ENCODE measurements at regions not wholly inside any gene's neighbourhood (a gene's known extent, or its start where the extent isn't known, plus 50 kb on each side); places are given as distances from the start of the nearest gene placed in this dataset.

DNA sequence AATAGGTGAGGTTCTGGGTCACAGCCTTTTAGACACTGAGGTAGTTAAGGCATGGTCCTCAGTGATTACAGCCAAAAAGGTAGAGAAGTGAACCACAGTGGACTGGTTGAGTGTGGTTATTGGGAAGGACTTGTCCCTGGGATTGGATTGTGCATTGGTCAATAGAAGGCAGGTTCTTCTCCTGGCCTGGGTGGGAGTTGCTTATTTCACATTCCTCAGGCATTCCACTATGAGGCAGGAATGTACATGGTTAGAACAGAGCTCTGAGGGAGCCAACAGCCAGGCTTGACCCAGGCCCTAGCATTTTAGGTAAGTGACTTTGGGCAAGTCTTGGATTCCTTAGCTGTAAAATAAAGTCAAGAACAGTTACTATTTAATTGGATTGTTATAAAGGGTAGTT lies 97.9 kb upstream of the MARK1 start:
- TF ChIP-seq GATA3 (IDR thresholded peaks at IDR 0.05; ENCODE audit: low read depth, low read length) (no peak), GATA2 (IDR thresholded peaks at IDR 0.05; ENCODE audit: low read depth, low read length) (no peak)

DNA sequence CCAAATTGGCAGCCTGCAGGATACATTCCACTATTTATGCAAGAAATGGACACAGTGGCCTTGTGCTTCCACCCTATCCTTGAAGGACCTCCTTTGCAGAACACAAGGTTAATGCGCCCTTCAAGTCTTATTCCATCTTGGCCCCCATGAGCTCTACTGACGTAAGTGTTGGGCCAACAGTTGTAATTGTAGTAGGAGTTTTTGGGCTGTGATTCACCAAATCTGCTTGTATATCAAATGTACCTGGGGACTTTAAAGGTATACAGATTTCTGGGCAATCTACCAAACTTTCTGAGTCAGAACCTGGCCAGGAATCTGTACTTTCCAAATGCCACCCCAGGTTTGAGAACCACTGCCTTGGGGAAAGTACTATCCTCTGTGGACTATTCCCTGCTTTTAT lies 100.9 kb upstream of the MARK1 start:
- TF ChIP-seq GATA2 (IDR thresholded peaks at IDR 0.05; ENCODE audit: low read depth, low read length), result no peak
- TF ChIP-seq GATA3 (IDR thresholded peaks at IDR 0.05; ENCODE audit: low read depth, low read length), result no peak

DNA sequence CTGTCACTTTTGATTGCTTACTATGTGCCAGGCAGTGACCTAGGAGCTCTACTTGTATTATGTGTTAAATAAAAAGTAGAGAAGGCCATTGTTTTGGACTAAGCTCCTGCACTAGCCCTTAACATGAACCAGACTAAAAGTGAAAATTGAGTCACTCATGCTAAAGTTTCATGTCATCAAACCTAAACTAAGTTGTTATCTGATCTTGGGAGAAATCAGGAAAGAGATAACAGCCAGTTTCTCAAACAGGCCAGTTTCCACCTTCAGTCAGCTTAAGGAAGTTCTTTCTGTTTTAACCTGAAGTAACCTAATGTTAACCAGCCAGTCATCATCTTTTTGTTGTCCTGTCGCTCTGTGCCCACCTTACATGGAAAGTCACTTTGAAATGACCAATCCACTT lies 102.1 kb upstream of the MARK1 start:
- TF ChIP-seq GATA3 (IDR thresholded peaks at IDR 0.05; ENCODE audit: low read depth, low read length), result no peak
- no peak for TF ChIP-seq GATA2 (IDR thresholded peaks at IDR 0.05; ENCODE audit: low read depth, low read length)

DNA sequence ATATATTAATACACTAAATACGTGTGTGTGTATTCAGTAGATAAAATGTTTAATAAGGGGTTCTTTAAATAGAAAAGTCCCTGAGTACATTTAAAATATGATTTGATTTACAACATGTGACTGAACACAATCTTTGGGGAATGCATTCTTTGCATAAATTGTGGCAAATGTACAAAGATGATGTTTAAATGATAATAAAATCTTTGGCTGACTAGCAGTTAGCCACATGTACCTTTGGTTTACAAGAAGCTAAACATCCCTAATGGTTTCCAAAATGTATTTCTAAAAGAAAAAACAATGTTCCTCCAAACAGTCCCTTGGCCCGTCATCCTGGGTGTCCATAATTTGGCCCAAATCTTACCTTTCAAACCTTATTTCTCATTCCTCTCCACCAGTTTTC lies 106.4 kb upstream of the MARK1 start:
- no peak for TF ChIP-seq GATA2 (IDR thresholded peaks at IDR 0.05; ENCODE audit: low read depth, low read length)
- no peak for TF ChIP-seq GATA3 (IDR thresholded peaks at IDR 0.05; ENCODE audit: low read depth, low read length)

DNA sequence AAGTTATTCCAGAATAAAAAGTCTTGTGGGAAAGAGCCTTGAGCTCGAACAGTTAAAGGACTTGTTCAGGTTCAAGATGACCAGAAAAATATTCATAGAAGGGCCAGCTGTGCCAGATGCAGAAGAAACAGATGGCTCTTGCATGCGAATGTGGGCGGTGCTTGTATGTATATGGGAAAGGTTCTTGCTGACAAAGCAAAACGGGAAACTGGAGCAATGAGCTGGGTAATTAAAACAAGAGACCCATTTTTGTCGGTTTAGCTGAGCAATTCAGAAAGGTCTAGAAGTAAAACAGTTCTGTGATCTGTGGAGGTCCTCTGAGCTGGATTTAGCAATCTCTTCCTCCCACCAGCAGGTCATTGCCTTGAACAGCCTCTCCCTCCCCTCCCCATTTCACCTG lies 107.2 kb upstream of the MARK1 start:
- no peak for TF ChIP-seq GATA2 (IDR thresholded peaks at IDR 0.05; ENCODE audit: low read depth, low read length)
- no peak for TF ChIP-seq GATA3 (IDR thresholded peaks at IDR 0.05; ENCODE audit: low read depth, low read length)

DNA sequence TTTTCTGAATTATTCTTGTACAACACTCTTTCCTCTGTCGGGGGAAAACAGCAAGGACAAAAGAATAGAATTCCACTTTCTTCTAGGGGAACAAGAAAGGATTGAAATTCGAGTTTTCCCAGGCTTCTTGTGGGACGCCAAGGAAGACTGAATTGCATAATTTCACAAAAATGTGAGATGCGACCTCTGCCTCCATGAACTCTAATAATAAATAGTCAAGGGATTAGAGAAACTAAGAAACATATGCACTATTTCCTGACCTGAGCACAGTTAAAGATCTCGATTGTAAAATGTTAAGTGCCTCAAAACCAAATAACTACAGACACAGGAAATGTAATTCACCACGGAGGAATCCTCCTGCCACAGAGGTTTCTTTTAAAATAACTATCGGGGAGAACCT lies 117.3 kb upstream of the MARK1 start:
- TF ChIP-seq GATA2 (IDR thresholded peaks at IDR 0.05; ENCODE audit: low read depth, low read length) (no peak), GATA3 (IDR thresholded peaks at IDR 0.05; ENCODE audit: low read depth, low read length) (no peak)

DNA sequence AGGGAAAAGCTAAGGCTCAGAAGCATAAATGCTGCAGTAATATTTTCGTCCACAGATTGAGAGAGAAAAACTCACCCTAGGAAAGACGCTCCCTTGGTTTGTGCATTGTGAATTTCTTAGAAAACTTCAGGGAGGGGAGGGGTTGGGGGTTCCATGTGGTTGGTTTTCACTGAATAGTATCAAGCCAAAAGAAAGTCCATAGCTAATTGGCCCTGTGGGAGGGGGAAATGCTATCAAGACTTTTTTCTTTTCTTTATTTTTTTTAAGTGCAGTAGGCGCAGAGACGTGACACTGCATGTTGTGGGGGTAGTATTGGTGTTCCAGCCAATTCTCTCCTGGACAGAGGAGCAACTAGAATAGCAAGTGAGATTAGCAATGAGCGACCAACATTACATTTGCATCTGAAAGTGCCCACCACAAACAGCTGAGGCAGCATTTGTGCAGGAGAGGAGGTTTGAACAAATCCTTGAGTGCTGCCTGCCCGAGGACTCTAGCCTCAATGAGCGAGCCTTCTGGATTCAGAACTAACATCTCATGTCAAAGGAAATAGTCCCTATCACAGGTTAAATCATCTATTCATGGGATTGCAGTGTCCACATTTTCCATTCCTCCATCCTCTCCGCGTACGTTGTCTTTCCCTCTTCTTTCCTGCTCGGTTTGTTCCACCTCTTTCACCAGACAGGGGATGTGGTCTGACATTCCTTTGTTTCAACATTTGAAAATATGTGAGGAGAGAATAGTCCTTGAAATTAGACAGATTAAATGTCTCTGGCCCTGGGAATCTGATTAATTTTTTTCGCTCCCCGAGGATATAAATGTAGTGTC lies 118.0 kb upstream of the MARK1 start:
- TF ChIP-seq GATA3 (IDR thresholded peaks at IDR 0.05; ENCODE audit: low read depth, low read length), result no peak
- no peak for TF ChIP-seq GATA2 (IDR thresholded peaks at IDR 0.05; ENCODE audit: low read depth, low read length)

DNA sequence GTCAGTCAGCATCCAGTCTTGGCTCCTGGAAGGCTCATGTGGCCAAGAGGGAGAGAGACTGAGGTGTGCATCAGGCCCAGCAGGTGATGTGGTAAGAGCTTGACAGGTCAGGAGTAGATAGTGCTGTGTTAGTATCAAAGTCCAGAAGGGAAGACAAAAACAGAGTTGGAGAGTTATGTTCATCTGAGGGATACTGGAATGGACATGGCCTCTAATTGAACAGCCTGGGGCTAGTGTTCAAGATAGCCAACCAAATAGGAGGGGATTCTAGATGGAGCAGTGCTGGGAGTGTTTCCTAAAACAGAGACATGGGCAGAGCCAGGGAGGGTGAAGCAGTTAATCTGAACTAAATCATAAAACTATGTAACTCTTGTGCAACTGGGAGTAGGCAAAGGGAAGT lies 120.7 kb upstream of the MARK1 start:
- TF ChIP-seq GATA3 (IDR thresholded peaks at IDR 0.05; ENCODE audit: low read depth, low read length) (no peak), GATA2 (IDR thresholded peaks at IDR 0.05; ENCODE audit: low read depth, low read length) (no peak)

DNA sequence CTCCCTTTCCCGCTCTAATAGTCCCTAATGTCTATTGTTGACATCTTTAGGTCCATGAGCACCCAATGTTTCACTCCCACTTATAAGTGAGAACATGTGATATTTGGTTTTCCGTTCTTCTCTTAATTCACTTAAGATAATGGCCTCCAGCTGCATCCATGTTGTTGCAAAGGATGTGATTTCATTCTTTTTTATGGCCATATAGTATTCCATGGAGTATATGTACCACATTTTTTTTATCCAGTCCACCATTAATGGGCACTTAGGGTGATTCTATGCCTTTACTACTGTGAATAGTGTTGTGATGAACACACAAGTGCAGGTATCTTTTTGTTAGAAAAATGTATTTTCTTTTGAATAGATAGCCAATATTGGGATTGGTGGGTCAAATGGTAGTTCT lies 126.0 kb upstream of the RAB3GAP2 start:
- TF ChIP-seq GATA2 (IDR thresholded peaks at IDR 0.05; ENCODE audit: low read depth, low read length) (no peak), GATA3 (IDR thresholded peaks at IDR 0.05; ENCODE audit: low read depth, low read length) (no peak)

DNA sequence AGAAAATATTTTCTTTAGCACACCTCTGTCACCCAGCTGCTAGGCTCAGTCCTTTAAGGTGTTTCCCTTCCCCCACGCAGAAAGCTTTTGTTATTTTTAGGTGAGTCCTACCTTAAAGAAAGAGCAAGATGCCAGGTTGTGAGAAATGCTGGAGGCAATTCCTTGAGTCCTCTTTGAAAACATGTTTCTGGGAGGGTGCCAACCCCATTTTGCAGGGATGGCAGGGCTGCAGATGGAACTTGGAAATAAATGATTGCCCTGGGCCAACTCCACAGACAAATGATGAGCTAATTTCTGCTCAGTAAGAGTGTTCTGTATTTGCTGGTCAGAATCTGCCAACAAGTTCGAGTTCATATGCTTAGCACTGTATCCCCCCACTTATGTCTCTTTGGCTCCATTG lies 119.2 kb upstream of the RAB3GAP2 start:
- TF ChIP-seq GATA2 (IDR thresholded peaks at IDR 0.05; ENCODE audit: low read depth, low read length), result no peak
- TF ChIP-seq GATA3 (IDR thresholded peaks at IDR 0.05; ENCODE audit: low read depth, low read length), result no peak

DNA sequence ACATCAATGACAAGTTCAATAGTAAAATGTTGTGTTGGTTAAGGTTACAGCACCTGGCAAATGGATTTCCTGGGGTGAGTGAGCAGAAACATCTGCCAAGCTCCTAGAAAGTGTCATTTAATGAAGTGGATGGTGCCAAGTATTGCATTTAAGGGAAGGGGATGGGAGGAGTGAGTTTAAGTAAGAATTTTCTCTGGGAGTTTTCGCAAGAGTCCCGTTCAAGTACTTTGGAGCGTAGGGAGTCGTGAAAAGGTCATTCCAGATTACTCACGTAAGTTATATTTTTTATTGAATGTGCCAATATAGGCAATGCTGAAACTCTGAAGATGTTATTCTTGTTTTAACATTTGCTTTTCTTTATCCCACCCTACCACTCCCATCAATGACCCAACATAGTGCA lies 117.4 kb upstream of the RAB3GAP2 start:
- TF ChIP-seq GATA3 (IDR thresholded peaks at IDR 0.05; ENCODE audit: low read depth, low read length), result no peak
- TF ChIP-seq GATA2 (IDR thresholded peaks at IDR 0.05; ENCODE audit: low read depth, low read length), result no peak

DNA sequence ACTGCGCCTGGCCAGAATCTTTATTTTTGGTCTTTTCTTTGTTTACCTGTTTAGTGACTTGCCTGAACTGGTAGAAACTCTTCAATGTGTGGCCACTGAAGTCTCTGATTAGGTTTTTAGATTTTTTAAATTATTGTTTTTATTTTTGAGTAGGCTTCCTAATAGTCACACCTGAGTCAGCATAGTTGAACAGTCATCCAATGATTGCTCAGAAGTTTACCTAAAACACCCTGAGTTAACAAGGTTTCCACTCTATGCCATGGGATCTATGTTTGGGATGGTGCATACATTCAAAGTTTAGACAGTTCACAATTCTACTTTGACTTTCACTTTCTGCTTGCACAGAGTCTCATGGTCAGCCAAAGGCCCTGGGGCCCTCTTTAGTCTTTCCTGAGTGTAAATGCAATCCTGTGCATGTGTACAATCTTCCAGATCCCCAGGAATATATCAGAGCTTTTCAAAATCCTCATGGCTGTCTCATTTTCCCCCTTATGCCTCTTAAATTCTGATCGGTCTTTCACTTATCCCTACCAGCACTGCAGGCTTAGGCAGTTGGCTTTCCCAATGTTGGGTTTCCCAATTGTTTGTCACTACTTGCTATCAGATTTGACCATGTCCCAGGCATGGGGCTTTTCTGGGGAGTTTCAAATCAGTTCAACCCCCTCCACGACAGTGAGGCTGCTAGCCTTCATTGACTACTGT lies 114.4 kb upstream of the RAB3GAP2 start:
- no peak for TF ChIP-seq GATA2 (IDR thresholded peaks at IDR 0.05; ENCODE audit: low read depth, low read length)
- TF ChIP-seq GATA3 (IDR thresholded peaks at IDR 0.05; ENCODE audit: low read depth, low read length), result no peak

DNA sequence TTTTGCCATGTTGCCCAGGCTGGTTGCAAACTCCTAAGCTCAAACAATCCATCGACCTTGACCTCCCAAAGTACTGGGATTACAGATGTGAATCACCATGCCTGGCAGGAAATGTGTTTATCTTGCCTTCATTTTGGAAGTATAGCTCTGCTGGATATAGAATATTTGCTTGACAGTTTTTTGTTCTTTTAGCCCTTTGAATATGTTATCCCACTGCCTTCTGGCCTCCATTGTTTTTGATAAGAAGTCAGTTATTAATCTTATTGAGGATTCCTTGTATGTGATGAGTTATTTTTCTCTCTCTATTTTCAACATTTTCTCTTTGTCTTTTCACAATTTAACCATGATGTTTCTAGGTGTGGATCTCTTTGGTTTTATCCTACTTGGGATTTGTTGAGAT lies 112.9 kb upstream of the RAB3GAP2 start:
- TF ChIP-seq GATA2 (IDR thresholded peaks at IDR 0.05; ENCODE audit: low read depth, low read length) (no peak), GATA3 (IDR thresholded peaks at IDR 0.05; ENCODE audit: low read depth, low read length) (no peak)

DNA sequence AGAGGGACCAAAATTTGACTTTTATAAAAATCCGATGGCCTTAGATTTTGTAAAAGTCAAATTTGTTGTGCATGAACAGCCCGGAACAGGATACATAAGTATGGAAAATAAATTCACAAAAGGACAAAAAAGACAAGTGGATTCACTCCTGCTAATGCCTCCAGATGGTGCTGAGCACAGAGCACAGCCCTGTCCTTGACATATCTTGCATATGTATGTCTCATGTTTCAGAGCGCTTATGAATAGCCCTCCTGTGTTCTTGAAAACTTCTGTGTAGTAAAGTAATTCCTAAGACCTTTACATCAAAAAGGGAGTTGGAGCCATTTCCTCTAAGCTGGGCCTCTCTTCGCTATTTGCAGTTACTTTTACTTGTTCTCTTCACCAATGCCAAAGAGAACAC lies 110.7 kb upstream of the RAB3GAP2 start:
- TF ChIP-seq GATA3 (IDR thresholded peaks at IDR 0.05; ENCODE audit: low read depth, low read length) (no peak), GATA2 (IDR thresholded peaks at IDR 0.05; ENCODE audit: low read depth, low read length) (no peak)

DNA sequence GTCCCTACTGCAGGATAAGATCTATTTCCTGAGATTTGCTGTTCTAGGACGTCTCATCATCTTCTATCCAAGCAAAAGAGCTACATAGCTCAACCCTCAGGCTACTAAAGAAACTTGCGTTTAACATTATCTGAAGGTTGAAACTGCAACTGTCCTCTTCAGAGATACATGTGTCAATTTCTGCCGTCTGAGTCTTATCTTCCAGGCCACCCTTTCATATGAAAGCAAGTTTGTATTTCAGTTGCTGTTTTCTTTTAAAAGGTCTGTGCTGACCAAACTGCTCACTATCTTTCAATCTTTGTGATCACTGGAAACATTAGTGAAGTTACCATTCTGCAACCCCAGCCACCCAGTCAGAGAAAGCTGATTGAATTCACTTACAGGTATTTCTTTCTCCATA lies 108.6 kb upstream of the RAB3GAP2 start:
- TF ChIP-seq GATA3 (IDR thresholded peaks at IDR 0.05; ENCODE audit: low read depth, low read length), result no peak
- TF ChIP-seq GATA2 (IDR thresholded peaks at IDR 0.05; ENCODE audit: low read depth, low read length), result no peak

Measured in SH-SY5Y (cell line).